ENCODE measurements at regions not wholly inside any gene's neighbourhood (a gene's known extent, or its start where the extent isn't known, plus 50 kb on each side); places are given as distances from the start of the nearest gene placed in this dataset.

GRCh38 chr4:163923092-163923491 lies 428.6 kb downstream of the TMA16 start:
- Histone ChIP-seq H3K23me2 (ENCODE audit: low read depth, low read length) (no peaks in the 10 kb centered on the region), H3K9ac (replicated peaks in 1 of 4; ENCODE audit: extremely low read depth in 1 of 4, low read depth in 3 of 4, low read length in 3 of 4) (no peak overlapping the region), H4K20me1 (replicated peaks in 1 of 2; ENCODE audit: control insufficient read depth in 1 of 2, insufficient read depth in 2 of 2, low read length in 2 of 2) (no peaks in the 10 kb centered on the region), H2BK20ac (ENCODE audit: low read length) (no peak overlapping the region), H3K23ac (ENCODE audit: insufficient read length) (no peak overlapping the region), H2AFZ (ENCODE audit: low read length) (no peak overlapping the region), H3K9me3 (ENCODE audit: insufficient read depth in 2 of 2, low read depth in 1 of 2, low read length in 1 of 2) (no peaks in the 10 kb centered on the region), H2BK5ac (ENCODE audit: low read depth, low read length) (no peak overlapping the region), H2BK120ac (replicated peaks; ENCODE audit: low read depth, low read length) (no peak overlapping the region), H4K8ac (ENCODE audit: extremely low read depth, insufficient read depth, low read length) (no peak overlapping the region), H4K91ac (replicated peaks; ENCODE audit: insufficient read length, low read length) (no peak overlapping the region), H3K79me2 (ENCODE audit: control insufficient read depth in 1 of 2, insufficient read depth in 2 of 2, low read length in 2 of 2) (no peaks in the 10 kb centered on the region), H3K4me1 (replicated peaks in 1 of 4; ENCODE audit: control insufficient read depth in 3 of 4, insufficient read depth in 4 of 4, low read length in 3 of 4) (no peaks in the 10 kb centered on the region; a peak in 1 of 7 replicates), H2BK12ac (ENCODE audit: low read depth, low read length) (no peak overlapping the region), H3K27ac (ENCODE audit: low read depth, low read length) (no peak overlapping the region), H2AK5ac (ENCODE audit: low read depth, low read length) (no peak overlapping the region), H3K79me1 (ENCODE audit: low read depth, low read length) (no peaks in the 10 kb centered on the region), H3K56ac (replicated peaks; ENCODE audit: insufficient read length, low read depth, low read length) (no peak overlapping the region), H3K36me3 (ENCODE audit: control insufficient read depth in 2 of 4, insufficient read depth in 4 of 4, low read length in 3 of 4) (no peaks in the 10 kb centered on the region; a peak in 1 of 8 replicates), H3K4me3 (ENCODE audit: extremely low read depth in 1 of 4, insufficient read depth in 2 of 4, low read depth in 3 of 4, low read length in 4 of 4) (no peak overlapping the region), H2BK15ac (ENCODE audit: low read length) (no peak overlapping the region), H3K14ac (ENCODE audit: insufficient read length) (no peak overlapping the region), H3K18ac (ENCODE audit: extremely low read depth, low read length) (no peak overlapping the region), H3K4me2 (ENCODE audit: insufficient read depth in 1 of 2, low read depth in 2 of 2, low read length in 2 of 2) (no peak overlapping the region), H3K4ac (replicated peaks; ENCODE audit: insufficient read length, low read depth, low read length) (no peak overlapping the region), H3K27me3 (replicated peaks in 1 of 4; ENCODE audit: control insufficient read depth in 3 of 4, extremely low read depth in 1 of 4, insufficient read depth in 3 of 4, low read length in 3 of 4) (no peaks in the 10 kb centered on the region), H4K5ac (ENCODE audit: insufficient read length, low read depth, low read length) (no peak overlapping the region)
- TF ChIP-seq ZNF274 (IDR thresholded peaks at IDR 0.05; ENCODE audit: borderline replicate concordance, extremely low read depth, low read length), result no peak
- no peak for TF ChIP-seq EZH2 (IDR thresholded peaks at IDR 0.05; ENCODE audit: low read depth, low read length, severe bottlenecking)
- TF ChIP-seq CTBP2 (IDR thresholded peaks at IDR 0.05; ENCODE audit: borderline replicate concordance, insufficient read depth, insufficient read length, low read length), result no peak
- no peak for TF ChIP-seq POU5F1 (IDR thresholded peaks at IDR 0.05; ENCODE audit: low read depth, low read length)
- WGBS, 2 experiments (ENCODE audit: extremely low coverage in 1 of 2, insufficient coverage in 1 of 2, insufficient read length in 1 of 2, insufficient replicate concordance in 2 of 2, low coverage in 1 of 2, low lambda C conversion rate in 2 of 2, missing lambda C conversion rate in 1 of 2), result 93% methylated on average over 2 of the region's 2 CpGs; no CpG with 5 or more reads in 1 of the 2 experiments
- POLR2A ChIA-PET (ENCODE audit: partially characterized antibody), result no interaction called here
- no peak for DNase-seq (ENCODE audit: low read depth in 1 of 2, low spot score in 2 of 2)
- CTCF ChIA-PET (ENCODE audit: partially characterized antibody), result no interaction called here
- no peak for FAIRE-seq

Measured in H1 (cell line).